Ovary (tissue), 7 donors: ENCODE measurements at regions not wholly inside any gene's neighbourhood (a gene's known extent, or its start where the extent isn't known, plus 50 kb on each side); places are given as distances from the start of the nearest gene placed in this dataset.

Experiments used
- DNase-seq, 5 donors: peaks; one replicate each; pipeline ENCODE4 v3.0.0-alpha.2; 2019 to 2020
- H3K27ac ChIP-seq, 2 donors: fragments of 200-600 bp; one replicate each; pipeline versions ENCODE4 v1.5.1 to v1.8.0; 2019 to 2022
- H3K27me3 ChIP-seq: fragments of 200-600 bp; one replicate; pipeline ENCODE4 v1.8.0; 2022
- H3K36me3 ChIP-seq: fragments of 200-600 bp; sonication (generic); one replicate; pipeline ENCODE4 v1.5.1; 2019
- H3K4me1 ChIP-seq: one replicate; pipeline ENCODE4 v1.8.1; 2013; ENCODE audit warnings: mild to moderate bottlenecking, moderate library complexity; ENCODE audit not compliant: insufficient read depth
- H3K4me3 ChIP-seq: fragments of 200-600 bp; sonication (generic); one replicate; pipeline ENCODE4 v1.5.1; 2017
- H3K9me3 ChIP-seq, 2 donors: fragments of 200-600 bp in 1 of 2; sonication (generic) in 1 of 2; one replicate each; pipeline versions ENCODE4 v1.5.1 to v1.8.1; 2013 to 2019; ENCODE audit warnings: mild to moderate bottlenecking in 1 of 2, moderate library complexity in 1 of 2
- EP300 ChIP-seq: sonication (generic); formaldehyde crosslinking; IDR thresholded peaks from one replicate; pipeline ENCODE4 v1.6.1; 2017; ENCODE audit warnings: antibody characterized with exemption
- POLR2A ChIP-seq: fragments of 450-650 bp; IDR thresholded peaks from one replicate; pipeline ENCODE4 v1.6.1; 2017; ENCODE audit warnings: antibody characterized with exemption, mild to moderate bottlenecking, moderate library complexity
- WGBS, 3 donors: extraction: QIAGEN DNeasy Blood & Tissue Kit in 1 of 3; methylation state at CpG; one replicate each; pipeline versions ENCODE4 v1.1.5 to v1.1.7; 2013 to 2017; 5-methylcytosine and 5-hydroxymethylcytosine counted together
- intact Hi-C, 4 donors: fragments of 100-400 bp; cut with DNase I; formaldehyde crosslinking; loops; one replicate each; pipeline versions ENCODE4 v1.11.0 to v1.15.1; 2022 to 2023
- TF ChIP-seq, protein P1 (sequence below), 3 donors: fragments of 450-650 bp in 2 of 3; fragments of 200-600 bp in 1 of 3; IDR thresholded peaks; one replicate each; pipeline versions ENCODE4 v1.5.1 to v1.8.0; 2016 to 2022; ENCODE audit warnings: antibody characterized with exemption in 3 of 3, mild to moderate bottlenecking in 1 of 3
- donor health status: DM: no; HTN: no; CAD: no; lungs with moderate emphysema.
- donor health status: DM: no; HTN: no; CAD: no.
- donor health status: Bipolar disorder and iron deficiency.
- donor health status: DM: no; HTN: no; CAD: no.
- donor health status: DM: yes; HTN: yes; CAD: no.

DNA sequence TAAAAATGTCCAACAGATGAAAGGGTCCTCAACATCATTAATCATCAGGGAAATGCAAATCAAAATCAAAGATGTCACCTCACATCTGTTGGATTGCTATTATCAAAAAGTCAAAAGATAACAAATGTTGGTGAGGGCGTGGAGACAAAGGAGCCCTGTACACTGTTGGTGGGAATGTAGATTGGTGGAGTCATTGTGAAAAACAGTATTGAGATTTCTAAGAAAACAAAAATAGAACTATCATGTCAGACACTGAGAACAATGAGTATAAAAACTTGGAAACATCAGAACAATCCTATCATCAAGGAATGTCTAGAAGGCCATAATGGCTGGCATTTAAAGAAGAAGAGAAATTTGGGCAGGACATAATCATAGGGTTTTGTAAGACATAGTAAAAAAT, 209.2 kb upstream of the PTGFR start:
- TF ChIP-seq, protein P1, sequence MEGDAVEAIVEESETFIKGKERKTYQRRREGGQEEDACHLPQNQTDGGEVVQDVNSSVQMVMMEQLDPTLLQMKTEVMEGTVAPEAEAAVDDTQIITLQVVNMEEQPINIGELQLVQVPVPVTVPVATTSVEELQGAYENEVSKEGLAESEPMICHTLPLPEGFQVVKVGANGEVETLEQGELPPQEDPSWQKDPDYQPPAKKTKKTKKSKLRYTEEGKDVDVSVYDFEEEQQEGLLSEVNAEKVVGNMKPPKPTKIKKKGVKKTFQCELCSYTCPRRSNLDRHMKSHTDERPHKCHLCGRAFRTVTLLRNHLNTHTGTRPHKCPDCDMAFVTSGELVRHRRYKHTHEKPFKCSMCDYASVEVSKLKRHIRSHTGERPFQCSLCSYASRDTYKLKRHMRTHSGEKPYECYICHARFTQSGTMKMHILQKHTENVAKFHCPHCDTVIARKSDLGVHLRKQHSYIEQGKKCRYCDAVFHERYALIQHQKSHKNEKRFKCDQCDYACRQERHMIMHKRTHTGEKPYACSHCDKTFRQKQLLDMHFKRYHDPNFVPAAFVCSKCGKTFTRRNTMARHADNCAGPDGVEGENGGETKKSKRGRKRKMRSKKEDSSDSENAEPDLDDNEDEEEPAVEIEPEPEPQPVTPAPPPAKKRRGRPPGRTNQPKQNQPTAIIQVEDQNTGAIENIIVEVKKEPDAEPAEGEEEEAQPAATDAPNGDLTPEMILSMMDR (IDR thresholded peaks at IDR 0.05): no peak
- no peak for TF ChIP-seq EP300
- TF ChIP-seq POLR2A: no peak
- intact Hi-C loops: no loop called here
- Histone ChIP-seq H3K27ac (no peak overlapping the region), H3K36me3 (no peaks in the 10 kb centered on the region), H3K27me3 (no peaks in the 10 kb centered on the region), H3K4me3 (no peak overlapping the region), H3K4me1 (no peaks in the 10 kb centered on the region), H3K9me3 (no peaks in the 10 kb centered on the region)
- DNase-seq: no peak
- 40 to 85% (median 56%) methylated on average over 1 of the region's 1 CpG for WGBS, 3 donors

DNA sequence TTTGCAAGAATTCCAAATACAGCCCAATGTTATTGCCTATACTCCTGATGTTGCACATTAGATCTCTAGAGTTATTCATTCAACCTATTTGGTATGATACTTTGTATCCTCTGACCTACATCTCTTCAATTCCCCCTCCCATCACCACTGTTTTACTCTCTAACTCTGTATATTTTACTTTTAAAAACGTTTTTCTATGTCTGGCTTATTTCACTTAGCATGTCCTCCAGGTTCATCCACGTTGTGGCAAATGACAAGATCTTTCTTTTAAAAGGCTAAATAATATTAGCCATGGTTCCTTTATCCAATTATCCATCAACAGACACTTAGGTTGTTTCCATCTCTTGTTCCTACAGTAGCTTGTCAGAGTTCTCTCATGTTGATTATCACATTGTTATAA, 207.1 kb upstream of the PTGFR start:
- H3K27ac ChIP-seq: no peak overlapping the region
- H3K9me3 ChIP-seq: no peaks in the 10 kb centered on the region
- H3K4me1 ChIP-seq: no peaks in the 10 kb centered on the region
- no peak for DNase-seq
- H3K27me3 ChIP-seq: no peaks in the 10 kb centered on the region
- TF ChIP-seq EP300 (no peak), POLR2A (no peak)
- TF ChIP-seq, protein P1 (IDR thresholded peaks at IDR 0.05): no peak
- no peak overlapping the region for H3K4me3 ChIP-seq
- intact Hi-C loops: no loop called here
- 26 to 31% (median 27%) methylated on average over 2 of the region's 2 CpGs for WGBS, 3 donors
- no peaks in the 10 kb centered on the region for H3K36me3 ChIP-seq

DNA sequence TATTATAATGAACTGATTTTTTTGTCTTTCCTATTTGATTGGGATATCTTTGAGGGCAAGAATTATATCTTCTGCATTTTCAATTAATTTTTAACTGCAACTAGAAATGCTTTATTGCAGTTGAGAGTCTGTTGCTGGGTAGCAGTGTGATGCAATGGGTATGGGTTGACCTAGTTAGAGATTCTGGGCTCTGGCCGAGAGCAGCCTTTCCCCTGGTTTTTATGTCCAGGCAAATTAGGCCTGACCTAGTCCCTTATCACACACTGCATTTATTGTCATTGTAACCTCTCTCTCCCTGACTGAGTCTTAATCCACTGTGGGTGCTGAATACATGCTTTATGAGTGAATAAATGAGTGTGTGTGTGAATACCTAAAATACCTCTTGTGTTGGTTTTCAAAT, 206.4 kb upstream of the PTGFR start:
- Histone ChIP-seq H3K27ac (no peak overlapping the region), H3K27me3 (no peaks in the 10 kb centered on the region), H3K9me3 (no peaks in the 10 kb centered on the region), H3K4me1 (no peaks in the 10 kb centered on the region), H3K4me3 (no peak overlapping the region), H3K36me3 (no peaks in the 10 kb centered on the region)
- no peak for DNase-seq
- no peak for TF ChIP-seq POLR2A
- TF ChIP-seq EP300: no peak
- TF ChIP-seq, protein P1 (IDR thresholded peaks at IDR 0.05): no peak
- 65 to 74% (median 67%) methylated on average over 1 of the region's 1 CpG for WGBS, 3 donors
- intact Hi-C loops: no loop called here

DNA sequence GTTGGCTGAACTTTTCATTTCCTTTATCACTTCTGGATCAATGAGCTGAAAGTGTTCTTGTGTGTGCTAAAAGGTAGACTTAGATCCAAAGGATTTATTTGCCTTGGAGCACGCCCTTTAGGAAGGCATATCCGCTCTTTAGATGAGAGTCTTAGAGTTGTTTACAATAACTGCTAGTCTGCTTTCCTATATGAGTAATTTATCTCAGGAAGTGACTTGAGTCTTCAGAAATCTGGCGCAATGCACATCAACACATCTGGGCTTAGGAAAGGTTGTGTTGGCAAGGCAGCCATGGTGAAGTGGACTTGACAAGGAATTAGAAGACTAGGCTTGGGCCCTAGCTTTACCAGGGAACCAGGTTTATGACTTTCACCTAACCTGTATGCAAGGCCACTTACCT, 204.1 kb upstream of the PTGFR start:
- H3K27ac ChIP-seq: no peak overlapping the region
- no peaks in the 10 kb centered on the region for H3K9me3 ChIP-seq
- 85 to 91% (median 85%) methylated on average over 3 of the region's 3 CpGs for WGBS, 3 donors
- H3K27me3 ChIP-seq: no peaks in the 10 kb centered on the region
- no peak overlapping the region for H3K4me3 ChIP-seq
- TF ChIP-seq POLR2A: no peak
- TF ChIP-seq, protein P1 (IDR thresholded peaks at IDR 0.05): no peak
- no peak for TF ChIP-seq EP300
- intact Hi-C loops: no loop called here
- H3K36me3 ChIP-seq: no peaks in the 10 kb centered on the region
- H3K4me1 ChIP-seq: no peaks in the 10 kb centered on the region
- no peak for DNase-seq

DNA sequence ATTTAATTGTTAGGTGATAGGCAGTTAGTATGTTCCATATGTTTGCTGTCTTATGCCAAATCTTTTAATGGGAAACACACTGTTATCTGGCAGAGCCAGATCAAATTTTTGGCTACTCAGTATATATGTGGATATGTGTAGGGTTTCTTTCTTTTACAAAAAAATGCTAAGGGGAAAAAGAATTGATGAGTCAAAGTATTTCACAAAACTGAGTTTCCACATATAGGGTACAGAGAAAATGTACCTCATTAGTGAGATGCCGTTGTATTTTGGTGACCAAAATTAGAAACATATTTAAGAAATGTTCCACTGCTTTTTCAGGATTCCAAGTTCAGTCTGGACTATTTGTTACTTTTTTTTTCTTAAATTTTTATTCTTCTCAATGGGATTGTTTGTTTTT, 201.2 kb upstream of the PTGFR start:
- H3K9me3 ChIP-seq: no peaks in the 10 kb centered on the region
- no peaks in the 10 kb centered on the region for H3K27me3 ChIP-seq
- no peaks in the 10 kb centered on the region for H3K4me1 ChIP-seq
- no peak for TF ChIP-seq EP300
- TF ChIP-seq, protein P1 (IDR thresholded peaks at IDR 0.05): no peak
- TF ChIP-seq POLR2A: no peak
- no peaks in the 10 kb centered on the region for H3K36me3 ChIP-seq
- intact Hi-C loops: no loop called here
- no peak overlapping the region for H3K27ac ChIP-seq
- no peak overlapping the region for H3K4me3 ChIP-seq
- WGBS, 3 donors: 61 to 76% (median 69%) methylated on average over 1 of the region's 1 CpG
- no peak for DNase-seq
